ENCODE measurements at regions not wholly inside any gene's neighbourhood (a gene's known extent, or its start where the extent isn't known, plus 50 kb on each side); places are given as distances from the start of the nearest gene placed in this dataset. TPM values are rescaled to one million over a fixed set of nuclear protein-coding genes. Genes with fewer than 3 reads are reported as not detected.
A peak's percentile ranks its signal among the peaks of the same experiment; 100 is the strongest.

Small RNA genes lying in the stretch of these regions (small RNA-seq; reads per million reads assigned to genes)
- gene RF01518 (ENCODE audit: insufficient read depth) (not detected), gene RNA5SP358 (ENCODE audit: insufficient read depth) (156 reads per million, percentile 98 among the genes with 10 or more reads in this experiment), gene RNA5SP359 (ENCODE audit: insufficient read depth) (not detected)
